Effector memory CD8-positive, alpha-beta T cell (primary cell): ENCODE measurements at regions not wholly inside any gene's neighbourhood (a gene's known extent, or its start where the extent isn't known, plus 50 kb on each side); places are given as distances from the start of the nearest gene placed in this dataset.

ENCODE experiments used
- ATAC-seq: fragments of 150-1000 bp; cut with Tn5 transposase; replicated peaks from 2 replicates; pipeline ENCODE4 v1.10.0; 2021; ENCODE audit warnings: mild to moderate bottlenecking, moderate library complexity
- DNase-seq, 3 experiments: peaks; one replicate each; pipeline ENCODE4 v3.0.0; 2021
- H3K27ac Mint-ChIP-seq, 2 donors: one replicate each; pipeline ENCODE4 v1.8.0; 2022; ENCODE audit warnings: mild to moderate bottlenecking in 2 of 2, mixed read lengths in 2 of 2, moderate library complexity in 2 of 2
- H3K27me3 Mint-ChIP-seq, 2 donors: one replicate each; pipeline ENCODE4 v1.8.0; 2022; ENCODE audit warnings: mixed read lengths in 2 of 2
- H3K36me3 Mint-ChIP-seq: one replicate; pipeline ENCODE4 v1.8.0; 2022; ENCODE audit warnings: mild to moderate bottlenecking, moderate library complexity, mixed read lengths; ENCODE audit not compliant: insufficient read depth
- H3K4me1 Mint-ChIP-seq, 2 donors: one replicate each; pipeline ENCODE4 v1.8.0; 2022; ENCODE audit warnings: low read depth in 2 of 2, mixed read lengths in 2 of 2
- H3K4me3 Mint-ChIP-seq, 2 donors: one replicate each; pipeline ENCODE4 v1.8.0; 2022; ENCODE audit warnings: mild to moderate bottlenecking in 2 of 2, mixed read lengths in 2 of 2, moderate library complexity in 2 of 2
- H3K9me3 Mint-ChIP-seq, 2 donors: one replicate each; pipeline ENCODE4 v1.8.0; 2022; ENCODE audit warnings: mixed read lengths in 2 of 2

- ATAC-seq: no peak
- H3K4me3 Mint-ChIP-seq: no peak overlapping the region
These were observed 83.8 kb downstream of the AXIN2 start for GRCh38 chr17:65477600-65477999.

GRCh38 chr17:65474660-65475059 lies 86.8 kb downstream of the AXIN2 start:
- ATAC-seq: no peak
- Mint-ChIP-seq H3K4me3 (no peak overlapping the region), H3K36me3 (no peaks in the 10 kb centered on the region), H3K4me1 (no peaks in the 10 kb centered on the region), H3K9me3 (no peaks in the 10 kb centered on the region), H3K27ac (no peak overlapping the region), H3K27me3 (peaks cover 48 to 52% of the 10 kb centered on the region in 2 donors)
- no peak for DNase-seq

More at GRCh38 chr17:65477600-65477999, 83.8 kb downstream of the AXIN2 start:
- DNase-seq: no peak
- peaks cover 20 to 33% of the 10 kb centered on the region in 2 donors for H3K27me3 Mint-ChIP-seq
- no peaks in the 10 kb centered on the region for H3K4me1 Mint-ChIP-seq
- no peaks in the 10 kb centered on the region for H3K36me3 Mint-ChIP-seq
- no peak overlapping the region for H3K27ac Mint-ChIP-seq
- no peaks in the 10 kb centered on the region for H3K9me3 Mint-ChIP-seq

GRCh38 chr17:65473985-65474384 lies 87.5 kb downstream of the AXIN2 start:
- ATAC-seq: no peak
- H3K27ac Mint-ChIP-seq: no peak overlapping the region
- H3K27me3 Mint-ChIP-seq: peaks cover 48 to 52% of the 10 kb centered on the region in 2 donors
- no peaks in the 10 kb centered on the region for H3K9me3 Mint-ChIP-seq
- no peak for DNase-seq
- H3K36me3 Mint-ChIP-seq: no peaks in the 10 kb centered on the region
- no peaks in the 10 kb centered on the region for H3K4me1 Mint-ChIP-seq
- H3K4me3 Mint-ChIP-seq: no peak overlapping the region

GRCh38 chr17:65473363-65473762 lies 88.1 kb downstream of the AXIN2 start:
- Mint-ChIP-seq H3K27me3 (peaks cover 48 to 52% of the 10 kb centered on the region in 2 donors), H3K9me3 (no peaks in the 10 kb centered on the region), H3K27ac (no peak overlapping the region), H3K36me3 (no peaks in the 10 kb centered on the region), H3K4me3 (no peak overlapping the region), H3K4me1 (no peaks in the 10 kb centered on the region)
- ATAC-seq (no peak), DNase-seq (no peak)

- Mint-ChIP-seq H3K9me3 (no peaks in the 10 kb centered on the region), H3K4me1 (no peaks in the 10 kb centered on the region), H3K4me3 (no peak overlapping the region), H3K27me3 (peaks cover 48 to 52% of the 10 kb centered on the region in 2 donors), H3K36me3 (no peaks in the 10 kb centered on the region), H3K27ac (no peak overlapping the region)
- DNase-seq: no peak
- ATAC-seq: no peak
These were observed 88.7 kb downstream of the AXIN2 start for GRCh38 chr17:65472666-65473309.

- H3K4me3 Mint-ChIP-seq: no peak overlapping the region
- no peak for ATAC-seq
- H3K4me1 Mint-ChIP-seq: peaks cover 0 to 3% of the 10 kb centered on the region in 2 donors
- peaks cover 47 to 48% of the 10 kb centered on the region in 2 donors for H3K27me3 Mint-ChIP-seq
- DNase-seq: no peak
- H3K9me3 Mint-ChIP-seq: no peaks in the 10 kb centered on the region
- peak overlapping the region in 1 of 2 donors; percentile 26 for H3K27ac Mint-ChIP-seq
- H3K36me3 Mint-ChIP-seq: no peaks in the 10 kb centered on the region
These were observed 90.7 kb downstream of the AXIN2 start for GRCh38 chr17:65470783-65471182.

GRCh38 chr17:65468321-65468720 lies 93.1 kb downstream of the AXIN2 start:
- Mint-ChIP-seq H3K27ac (no peak overlapping the region), H3K36me3 (no peaks in the 10 kb centered on the region), H3K27me3 (peaks cover 36 to 53% of the 10 kb centered on the region in 2 donors), H3K4me3 (no peak overlapping the region), H3K4me1 (peaks cover 0 to 3% of the 10 kb centered on the region in 2 donors), H3K9me3 (no peaks in the 10 kb centered on the region)
- ATAC-seq: no peak
- no peak for DNase-seq

- Mint-ChIP-seq H3K4me3 (no peak overlapping the region), H3K9me3 (no peaks in the 10 kb centered on the region), H3K27ac (no peak overlapping the region), H3K4me1 (peaks cover 0 to 3% of the 10 kb centered on the region in 2 donors), H3K27me3 (peaks cover 42 to 53% of the 10 kb centered on the region in 2 donors), H3K36me3 (no peaks in the 10 kb centered on the region)
- ATAC-seq (no peak), DNase-seq (no peak)
These were observed 94.3 kb downstream of the AXIN2 start for GRCh38 chr17:65467156-65467555.

GRCh38 chr17:65466547-65466946 lies 94.9 kb downstream of the AXIN2 start:
- no peak for DNase-seq
- Mint-ChIP-seq H3K36me3 (no peaks in the 10 kb centered on the region), H3K9me3 (no peaks in the 10 kb centered on the region), H3K27ac (no peak overlapping the region), H3K4me3 (no peak overlapping the region), H3K27me3 (peaks cover 43 to 50% of the 10 kb centered on the region in 2 donors), H3K4me1 (peaks cover 0 to 3% of the 10 kb centered on the region in 2 donors)
- no peak for ATAC-seq

- ATAC-seq (no peak), DNase-seq (no peak)
- Mint-ChIP-seq H3K36me3 (no peaks in the 10 kb centered on the region), H3K9me3 (no peaks in the 10 kb centered on the region), H3K4me3 (no peak overlapping the region), H3K27me3 (peaks cover 36 to 37% of the 10 kb centered on the region in 2 donors), H3K4me1 (peaks cover 0 to 3% of the 10 kb centered on the region in 2 donors), H3K27ac (no peak overlapping the region)
These were observed 98.2 kb downstream of the AXIN2 start for GRCh38 chr17:65463242-65463641.

GRCh38 chr17:65459677-65460347 lies 101.6 kb downstream of the AXIN2 start:
- H3K9me3 Mint-ChIP-seq: no peaks in the 10 kb centered on the region
- H3K4me3 Mint-ChIP-seq: no peak overlapping the region
- no peak for ATAC-seq
- peak overlapping the region in 1 of 2 donors; percentile 20 for H3K27ac Mint-ChIP-seq
- H3K4me1 Mint-ChIP-seq: no peaks in the 10 kb centered on the region
- H3K27me3 Mint-ChIP-seq: peaks cover 32 to 42% of the 10 kb centered on the region in 2 donors
- H3K36me3 Mint-ChIP-seq: no peaks in the 10 kb centered on the region
- no peak for DNase-seq

GRCh38 chr17:65457635-65458257 lies 103.7 kb downstream of the AXIN2 start:
- Mint-ChIP-seq H3K27ac (peak overlapping the region in 1 of 2 donors; percentile 68), H3K27me3 (peaks cover 17 to 21% of the 10 kb centered on the region in 2 donors), H3K4me3 (no peak overlapping the region), H3K4me1 (no peaks in the 10 kb centered on the region), H3K36me3 (no peaks in the 10 kb centered on the region), H3K9me3 (no peaks in the 10 kb centered on the region)
- ATAC-seq: no peak
- DNase-seq: no peak

GRCh38 chr17:65457183-65457582 lies 104.3 kb downstream of the AXIN2 start:
- Mint-ChIP-seq H3K36me3 (no peaks in the 10 kb centered on the region), H3K9me3 (no peaks in the 10 kb centered on the region), H3K27ac (no peak overlapping the region), H3K27me3 (peaks cover 16 to 17% of the 10 kb centered on the region in 2 donors), H3K4me1 (no peaks in the 10 kb centered on the region), H3K4me3 (no peak overlapping the region)
- ATAC-seq (no peak), DNase-seq (no peak)
